Hematopoietic multipotent progenitor cell treated with erythropoietin and hydrocortisone succinate and interleukin-3 and kit ligand, for 15 days (in vitro differentiated cells): ENCODE measurements at regions not wholly inside any gene's neighbourhood (a gene's known extent, or its start where the extent isn't known, plus 50 kb on each side); places are given as distances from the start of the nearest gene placed in this dataset.

Experiments used
- DNase-seq: peaks from one replicate; pipeline ENCODE4 v3.0.0-alpha.2; 2015; ENCODE audit warnings: low spot score

- no peak for DNase-seq
These were observed 132.3 kb upstream of the NEO1 start for GRCh38 chr15:72919936-72920465.

- no peak for DNase-seq
These were observed 133.3 kb upstream of the ADPGK start for GRCh38 chr15:72916897-72917296.

- no peak for DNase-seq
These were observed 132.8 kb upstream of the ADPGK start for GRCh38 chr15:72916378-72916777.

GRCh38 chr15:72915843-72916242 lies 132.3 kb upstream of the ADPGK start:
- DNase-seq: no peak

GRCh38 chr15:72912996-72913395 lies 129.4 kb upstream of the ADPGK start:
- DNase-seq: no peak

GRCh38 chr15:72912121-72912520 lies 128.6 kb upstream of the ADPGK start:
- no peak for DNase-seq

- DNase-seq: no peak
These were observed 128.1 kb upstream of the ADPGK start for GRCh38 chr15:72911626-72912025.

- DNase-seq: no peak
These were observed 125.2 kb upstream of the ADPGK start for GRCh38 chr15:72908713-72909112.

GRCh38 chr15:72907733-72908132 lies 124.2 kb upstream of the ADPGK start:
- DNase-seq: no peak

- no peak for DNase-seq
These were observed 119.3 kb upstream of the ADPGK start for GRCh38 chr15:72902919-72903260.

- DNase-seq: no peak
These were observed 118.8 kb upstream of the ADPGK start for GRCh38 chr15:72902245-72902918.

GRCh38 chr15:72892986-72893385 lies 109.4 kb upstream of the ADPGK start:
- no peak for DNase-seq

- no peak for DNase-seq
These were observed 106.5 kb upstream of the ADPGK start for GRCh38 chr15:72890043-72890442.

GRCh38 chr15:72889545-72889944 lies 106.0 kb upstream of the ADPGK start:
- DNase-seq: no peak

GRCh38 chr15:72888811-72889210 lies 105.3 kb upstream of the ADPGK start:
- no peak for DNase-seq

- DNase-seq: no peak
These were observed 104.7 kb upstream of the ADPGK start for GRCh38 chr15:72888211-72888610.

GRCh38 chr15:72887376-72887775 lies 103.8 kb upstream of the ADPGK start:
- no peak for DNase-seq

- DNase-seq: no peak
These were observed 100.8 kb upstream of the ADPGK start for GRCh38 chr15:72884311-72884710.

- no peak for DNase-seq
These were observed 90.0 kb upstream of the ADPGK start for GRCh38 chr15:72873379-72874233.

- DNase-seq: no peak
These were observed 88.7 kb upstream of the ADPGK start for GRCh38 chr15:72872066-72872845.

- no peak for DNase-seq
These were observed 83.5 kb upstream of the ADPGK start for GRCh38 chr15:72866866-72867616.

- DNase-seq: no peak
These were observed 82.6 kb upstream of the ADPGK start for GRCh38 chr15:72866182-72866581.
